Ishikawa (cell line): ENCODE measurements at regions not wholly inside any gene's neighbourhood (a gene's known extent, or its start where the extent isn't known, plus 50 kb on each side); places are given as distances from the start of the nearest gene placed in this dataset.

ENCODE experiments used
- CEBPB ChIP-seq: IDR thresholded peaks from 2 replicates; pipeline ENCODE4 v1.6.1; 2012
- CREB1 ChIP-seq: IDR thresholded peaks from 2 replicates; pipeline ENCODE4 v1.6.1; 2012; ENCODE audit warnings: low read depth
- EGR1 ChIP-seq: IDR thresholded peaks from 2 replicates; pipeline ENCODE4 v1.6.1; 2012
- EP300 ChIP-seq: IDR thresholded peaks from 2 replicates; pipeline ENCODE4 v1.6.1; 2012; ENCODE audit warnings: borderline replicate concordance
- FOXM1 ChIP-seq: IDR thresholded peaks from 2 replicates; pipeline ENCODE4 v1.6.1; 2012; ENCODE audit warnings: low read depth, borderline replicate concordance
- MAX ChIP-seq: IDR thresholded peaks from 2 replicates; pipeline ENCODE4 v1.6.1; 2012
- NFIC ChIP-seq: IDR thresholded peaks from 2 replicates; pipeline ENCODE4 v1.6.1; 2012
- RAD21 ChIP-seq: IDR thresholded peaks from 2 replicates; pipeline ENCODE4 v1.6.1; 2012; ENCODE audit warnings: low read depth
- REST ChIP-seq: IDR thresholded peaks from 2 replicates; pipeline ENCODE4 v1.6.1; 2012; ENCODE audit warnings: low read depth, mild to moderate bottlenecking
- TAF1 ChIP-seq: IDR thresholded peaks from 2 replicates; pipeline ENCODE4 v1.6.1; 2012; ENCODE audit warnings: low read depth, mild to moderate bottlenecking
- TCF12 ChIP-seq: IDR thresholded peaks from 2 replicates; pipeline ENCODE4 v1.6.1; 2012; ENCODE audit warnings: low read depth
- TEAD4 ChIP-seq: IDR thresholded peaks from 2 replicates; pipeline ENCODE4 v1.6.1; 2012
- USF1 ChIP-seq: IDR thresholded peaks from 2 replicates; pipeline ENCODE4 v1.6.1; 2012
- YY1 ChIP-seq: IDR thresholded peaks from 2 replicates; pipeline ENCODE4 v1.6.1; 2012; ENCODE audit warnings: low read depth
- ZBTB7A ChIP-seq: IDR thresholded peaks from 2 replicates; pipeline ENCODE4 v1.6.1; 2012; ENCODE audit warnings: low read depth

- TF ChIP-seq CREB1, result no peak
- TF ChIP-seq MAX, result no peak
- no peak for TF ChIP-seq NFIC
- TF ChIP-seq EGR1, result no peak
- no peak for TF ChIP-seq TEAD4
- TF ChIP-seq FOXM1, result no peak
- no peak for TF ChIP-seq CEBPB
- TF ChIP-seq USF1, result no peak
- no peak for TF ChIP-seq RAD21
- no peak for TF ChIP-seq TCF12
Observed at GRCh38 chr18:73848656-73849055, 299.0 kb downstream of the FBXO15 start.

DNA sequence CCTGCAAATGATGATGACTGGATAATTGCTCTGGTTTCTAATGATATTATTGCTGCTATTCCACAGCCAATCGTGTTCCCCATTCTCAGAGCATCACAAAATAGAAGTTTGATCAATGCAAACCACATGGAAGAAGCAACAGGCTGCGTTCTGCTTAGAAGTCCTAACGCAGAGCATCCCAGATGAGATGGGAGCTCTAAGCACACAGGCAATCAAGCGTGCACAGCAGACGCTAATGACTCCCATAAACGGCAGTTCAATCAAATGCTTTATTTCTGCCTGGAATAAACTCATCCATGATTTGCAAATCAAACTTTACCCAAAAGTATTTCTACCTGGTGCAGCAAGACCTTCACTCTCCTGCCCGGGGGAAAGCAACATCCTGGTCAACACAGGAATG, 304.2 kb downstream of the FBXO15 start:
- no peak for TF ChIP-seq TAF1
- no peak for TF ChIP-seq EGR1
- TF ChIP-seq RAD21, result no peak
- TF ChIP-seq CEBPB, result no peak
- no peak for TF ChIP-seq CREB1
- no peak for TF ChIP-seq REST
- no peak for TF ChIP-seq FOXM1
- no peak for TF ChIP-seq NFIC

- no peak for TF ChIP-seq CREB1
- TF ChIP-seq TAF1, result no peak
- no peak for TF ChIP-seq CEBPB
- peak; percentile 40; the same call in 1 of the 2 replicates for TF ChIP-seq YY1
- peak; percentile 75; the same call in 1 of the 2 replicates for TF ChIP-seq MAX
- no peak for TF ChIP-seq ZBTB7A
- no peak for TF ChIP-seq TEAD4
- no peak for TF ChIP-seq TCF12
- TF ChIP-seq EP300, result no peak
- TF ChIP-seq FOXM1, result no peak
- peak; percentile 82 for TF ChIP-seq RAD21
Observed at GRCh38 chr18:73842795-73843394, 304.7 kb downstream of the FBXO15 start.

GRCh38 chr18:73841661-73842060, 306.0 kb downstream of the FBXO15 start:
- TF ChIP-seq ZBTB7A (no peak), REST (no peak), FOXM1 (no peak), MAX (no peak), TAF1 (no peak), CEBPB (no peak)

DNA sequence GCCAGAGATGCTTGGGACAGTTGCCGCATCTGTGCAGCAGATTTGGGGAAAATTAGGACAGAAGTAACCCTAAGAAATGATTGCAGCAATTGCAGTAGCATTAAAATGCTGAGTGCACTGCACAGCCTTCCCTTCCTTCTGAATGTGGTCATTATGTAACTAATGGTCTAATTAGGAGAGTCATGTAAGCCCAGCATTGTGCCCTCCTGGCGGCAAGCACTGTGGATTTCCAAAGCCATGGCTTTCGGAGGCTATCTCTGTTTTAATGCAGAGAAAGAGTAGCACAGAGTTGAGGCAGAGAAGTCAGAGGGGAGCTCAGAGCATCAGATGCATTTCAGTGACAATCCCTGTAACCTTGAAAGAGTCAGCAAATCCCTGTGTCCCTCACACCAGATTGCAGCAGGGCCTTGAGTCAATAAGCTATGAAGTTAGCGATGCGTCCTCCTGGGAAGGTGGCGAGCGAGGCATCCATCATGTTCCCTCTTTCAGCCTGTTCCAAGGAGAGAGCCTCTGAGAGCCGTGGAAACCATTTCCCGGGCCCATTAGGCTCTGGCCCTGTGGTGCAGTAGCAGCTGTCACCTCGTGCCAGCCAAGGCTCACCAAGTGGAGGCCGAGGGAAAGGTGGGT, 307.2 kb downstream of the FBXO15 start:
- no peak for TF ChIP-seq EGR1
- TF ChIP-seq NFIC, result no peak
- TF ChIP-seq FOXM1, result no peak
- TF ChIP-seq YY1, result no peak
- no peak for TF ChIP-seq EP300
- no peak for TF ChIP-seq TEAD4
- TF ChIP-seq USF1, result no peak
- TF ChIP-seq MAX, result no peak

DNA sequence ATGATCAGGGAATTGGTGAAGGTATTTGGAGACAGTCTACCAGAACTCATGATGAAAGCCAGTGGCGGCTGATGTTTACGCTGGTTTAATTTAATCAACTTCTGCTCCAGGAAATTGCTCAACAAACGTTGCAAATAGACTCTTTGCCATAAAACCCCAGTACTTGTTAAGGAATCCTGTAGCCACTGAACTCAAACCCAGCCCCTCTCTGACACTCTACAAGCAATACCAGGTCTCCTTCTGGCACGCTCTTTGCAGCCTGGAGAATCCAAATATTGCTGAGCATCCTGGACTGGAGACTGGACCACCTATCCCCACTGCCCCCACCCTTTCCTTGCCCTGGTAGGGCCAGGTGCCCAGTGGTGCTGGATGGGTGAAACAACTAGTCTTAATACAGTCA, 308.2 kb downstream of the FBXO15 start:
- no peak for TF ChIP-seq YY1
- TF ChIP-seq REST, result no peak
- no peak for TF ChIP-seq EGR1
- TF ChIP-seq EP300, result no peak
